Left cardiac atrium (tissue), 4 donors: ENCODE measurements at regions not wholly inside any gene's neighbourhood (a gene's known extent, or its start where the extent isn't known, plus 50 kb on each side); places are given as distances from the start of the nearest gene placed in this dataset.
A peak's percentile ranks its signal among the peaks of the same experiment; 100 is the strongest.

Experiments
- ATAC-seq, 2 donors: fragments of 200-7000 bp; cut with Tn5 transposase; one replicate each; pipeline ENCODE4 v1.9.1; 2020; ENCODE audit warnings: mild to moderate bottlenecking in 2 of 2, moderate library complexity in 2 of 2
- DNase-seq: peaks from one replicate; pipeline ENCODE4 v3.0.0-alpha.2; 2020
- intact Hi-C, 2 donors: fragments of 100-400 bp; cut with DNase I; formaldehyde crosslinking; loops; one replicate each; pipeline versions ENCODE4 v1.14.1 to v1.15.1; 2022 to 2023
- donor health status: DM: no; HTN: yes; CAD: no.
- donor health status: DM: no; HTN: yes; CAD: no; lungs with severe emphysema.
- donor health status: DM: yes; HTN: yes; CAD: no.
- donor health status: Dilated cardiomyopathy.

- DNase-seq (no peak), ATAC-seq (no peak)
- intact Hi-C loops, result no loop called here
Observed at GRCh38 chr5:146254223-146254622, 50.8 kb downstream of the RBM27 start.

DNA sequence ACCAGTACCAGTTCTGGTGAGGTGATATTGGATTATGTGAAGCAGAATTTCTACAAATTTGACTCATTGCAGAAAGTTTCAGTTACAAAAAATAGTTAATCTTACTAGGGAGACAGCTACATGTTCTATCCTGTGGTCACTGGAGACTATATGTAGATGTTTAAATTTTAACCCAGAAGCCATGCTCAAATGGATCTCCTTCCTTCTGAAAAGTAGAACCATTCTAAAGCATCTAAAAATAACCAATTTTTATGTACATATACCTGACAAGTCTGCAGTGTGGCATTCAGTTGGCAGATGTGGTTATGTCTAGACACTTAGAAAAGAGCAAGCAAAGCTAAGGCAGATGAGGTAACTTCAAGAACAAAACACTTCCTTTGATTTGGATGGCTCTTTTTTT, 65.5 kb upstream of the POU4F3 start:
- DNase-seq (no peak), ATAC-seq (no peak)
- intact Hi-C loops, result no loop called here

DNA sequence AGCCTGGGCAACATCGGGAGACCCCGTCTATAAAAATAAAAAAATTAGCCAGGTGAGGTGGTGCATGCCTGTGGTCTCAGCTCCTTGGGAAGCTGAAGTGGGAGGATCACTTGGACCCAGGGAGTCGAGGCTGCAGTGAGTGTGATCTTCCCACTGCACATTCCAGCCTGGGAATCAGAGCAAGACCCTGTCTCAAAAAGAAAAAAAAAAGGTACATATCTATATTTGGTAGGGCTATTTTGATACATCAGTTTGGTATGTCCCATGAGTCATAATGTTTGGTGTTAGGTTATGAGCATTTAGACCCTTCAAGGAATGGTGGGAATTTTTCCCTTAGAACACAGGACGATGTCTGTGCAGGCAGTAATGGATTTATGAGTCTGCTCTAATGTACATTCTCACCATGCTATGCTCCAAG, 55.3 kb upstream of the POU4F3 start:
- intact Hi-C loops, result no loop called here
- no peak for DNase-seq
- ATAC-seq, result peak; percentile 23 to 74

DNA sequence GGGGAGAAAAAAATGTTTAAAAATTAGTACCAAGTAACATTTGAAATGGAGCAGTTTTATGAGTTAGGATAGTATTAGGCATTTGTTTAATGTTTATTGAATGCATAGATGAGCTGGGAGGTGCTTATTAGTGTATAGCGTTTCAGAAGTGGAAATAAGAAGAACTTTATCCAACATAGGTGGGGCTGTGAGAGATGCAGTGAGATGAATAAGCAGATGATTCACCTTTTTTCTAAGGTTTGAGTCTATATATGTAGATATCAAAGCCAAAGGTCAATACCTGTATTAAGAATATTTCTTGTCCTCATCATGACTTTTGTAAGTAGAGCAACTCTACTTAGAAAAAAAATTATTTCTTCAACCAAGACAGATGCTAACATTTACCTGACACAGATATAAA, 54.6 kb upstream of the POU4F3 start:
- ATAC-seq (no peak), DNase-seq (no peak)
- intact Hi-C loops, result no loop called here
